IMR-90 (cell line): ENCODE measurements at regions not wholly inside any gene's neighbourhood (a gene's known extent, or its start where the extent isn't known, plus 50 kb on each side); places are given as distances from the start of the nearest gene placed in this dataset.

ENCODE experiments used
- ATAC-seq: fragments of 200-7000 bp; cut with Tn5 transposase; 2 replicates; pipeline ENCODE4 v1.9.1; 2020; ENCODE audit warnings: low read depth, mild to moderate bottlenecking, moderate library complexity
- BruUV-seq: library from RNA; stranded (reverse); fragments of 400-500 nt; replicated peaks from 2 replicates; lab custom pipeline; 2021; lab: Mats Ljungman, UMichigan
- CTCF ChIA-PET: fragments of 300-600 bp; formaldehyde crosslinking; extraction: SDS; loops from one replicate; lab custom pipeline; 2021; ENCODE audit warnings: antibody characterized with exemption; lab: Yijun Ruan, JAX
- POLR2A ChIA-PET: fragments of 300-600 bp; sonication (Branson Sonifier 250); formaldehyde crosslinking; loops from one replicate; lab custom pipeline; 2022; ENCODE audit warnings: antibody characterized with exemption; ENCODE audit not compliant: unreplicated experiment; lab: Charles Lee
- DNase-seq: peaks from one replicate; pipeline ENCODE4 v3.0.0; 2013
- H2AFZ ChIP-seq: replicated peaks from 2 replicates; pipeline ENCODE3; 2013; ENCODE audit warnings: low read length, mild to moderate bottlenecking; ENCODE audit not compliant: poor library complexity
- H2AK5ac ChIP-seq: 2 replicates; pipeline ENCODE4 v1.6.1; 2013; ENCODE audit warnings: low read depth, low read length, inconsistent platforms
- H2AK9ac ChIP-seq: replicated peaks from 2 replicates; pipeline ENCODE3; 2013; ENCODE audit warnings: mild to moderate bottlenecking, low read depth, low read length, moderate library complexity; ENCODE audit not compliant: poor library complexity
- H2BK120ac ChIP-seq: 2 replicates; pipeline ENCODE4 v1.6.1; 2013; ENCODE audit warnings: low read depth, low read length, inconsistent platforms
- H2BK15ac ChIP-seq: 3 replicates; pipeline ENCODE4 v1.6.1; 2013; ENCODE audit warnings: low read depth, low read length, inconsistent platforms
- H2BK20ac ChIP-seq: 2 replicates; pipeline ENCODE4 v1.6.1; 2013; ENCODE audit warnings: low read depth, mild to moderate bottlenecking, inconsistent platforms, low read length, moderate library complexity
- H2BK5ac ChIP-seq: 2 replicates; pipeline ENCODE4 v1.6.1; 2013; ENCODE audit warnings: mild to moderate bottlenecking, low read depth, low read length, inconsistent platforms; ENCODE audit not compliant: poor library complexity, severe bottlenecking
- H3K14ac ChIP-seq: replicated peaks from 2 replicates; pipeline ENCODE4 v1.6.1; 2013; ENCODE audit warnings: low read depth, low read length, inconsistent platforms
- H3K18ac ChIP-seq: 2 replicates; pipeline ENCODE4 v1.6.1; 2013; ENCODE audit warnings: low read depth, low read length, control low read depth
- H3K23ac ChIP-seq: 2 replicates; pipeline ENCODE4 v1.6.1; 2013; ENCODE audit warnings: low read depth, low read length, inconsistent platforms
- H3K27ac ChIP-seq: 2 replicates; pipeline ENCODE4 v1.5.1; 2013; ENCODE audit warnings: mild to moderate bottlenecking, control low read depth, low read length; ENCODE audit not compliant: insufficient read depth
- H3K27me3 ChIP-seq: 2 replicates; pipeline ENCODE4 v1.6.1; 2013; ENCODE audit warnings: low read length; ENCODE audit not compliant: control insufficient read depth, insufficient read depth
- H3K36me3 ChIP-seq: 2 replicates; pipeline ENCODE4 v1.6.1; 2013; ENCODE audit warnings: low read length, mixed read lengths; ENCODE audit not compliant: control insufficient read depth, insufficient read depth
- H3K4ac ChIP-seq: 2 replicates; pipeline ENCODE4 v1.6.1; 2013; ENCODE audit warnings: low read depth, low read length, inconsistent platforms
- H3K4me1 ChIP-seq: 2 replicates; pipeline ENCODE4 v1.6.1; 2013; ENCODE audit warnings: low read length, mixed read lengths; ENCODE audit not compliant: control insufficient read depth, insufficient read depth
- H3K4me2 ChIP-seq: 2 replicates; pipeline ENCODE4 v1.6.1; 2013; ENCODE audit warnings: low read depth, mild to moderate bottlenecking, control low read depth, low read length, moderate library complexity
- H3K4me3 ChIP-seq: 2 replicates; pipeline ENCODE4 v1.5.1; 2013; ENCODE audit warnings: low read depth, mild to moderate bottlenecking, control low read depth, low read length, moderate library complexity; ENCODE audit not compliant: insufficient read depth
- H3K56ac ChIP-seq: 2 replicates; pipeline ENCODE4 v1.6.1; 2013; ENCODE audit warnings: low read length, inconsistent platforms; ENCODE audit not compliant: insufficient read depth; ENCODE audit errors: extremely low read depth
- H3K79me1 ChIP-seq, 2 experiments: 2 replicates each; pipeline ENCODE4 v1.6.1; 2013; ENCODE audit warnings: low read length in 2 of 2, inconsistent platforms in 1 of 2, low read depth in 1 of 2
- H3K9ac ChIP-seq: 2 replicates; pipeline ENCODE4 v1.6.1; 2013; ENCODE audit warnings: low read depth, low read length, control low read depth
- H3K9me1 ChIP-seq: 2 replicates; pipeline ENCODE4 v1.6.1; 2013; ENCODE audit warnings: low read length, inconsistent platforms; ENCODE audit not compliant: insufficient read depth
- H3K9me3 ChIP-seq: 2 replicates; pipeline ENCODE4 v1.6.1; 2013; ENCODE audit warnings: low read length; ENCODE audit not compliant: control insufficient read depth, insufficient read depth
- H4K20me1 ChIP-seq: 2 replicates; pipeline ENCODE4 v1.6.1; 2013; ENCODE audit warnings: low read length, inconsistent platforms; ENCODE audit not compliant: insufficient read depth
- H4K5ac ChIP-seq: 2 replicates; pipeline ENCODE4 v1.6.1; 2013; ENCODE audit warnings: mild to moderate bottlenecking, low read depth, low read length, control low read depth
- H4K8ac ChIP-seq, 2 experiments: 2 replicates each; pipeline ENCODE4 v1.6.1; 2013; ENCODE audit warnings: low read depth in 2 of 2, low read length in 2 of 2, control low read depth in 1 of 2, inconsistent platforms in 1 of 2
- H4K91ac ChIP-seq: 2 replicates; pipeline ENCODE4 v1.6.1; 2013; ENCODE audit warnings: low read depth, low read length, inconsistent platforms; ENCODE audit not compliant: insufficient read depth
- CEBPB ChIP-seq: IDR thresholded peaks from 2 replicates; pipeline ENCODE4 v1.6.1; 2012; ENCODE audit warnings: low read depth, low read length, improper control_type of control experiment
- SMC3 ChIP-seq: fragments of 150-350 bp; IDR thresholded peaks from 2 replicates; pipeline ENCODE4 v1.6.1; 2016; ENCODE audit warnings: low read depth, mild to moderate bottlenecking, antibody characterized with exemption, low read length, moderate library complexity
- WGBS, 2 experiments: methylation state at CpG; one replicate each; pipeline versions ENCODE4 v1.1.5 to v1.1.7; 2013; ENCODE audit warnings: missing lambda C conversion rate in 2 of 2; ENCODE audit not compliant: insufficient read length in 1 of 2; ENCODE audit errors: extremely low coverage in 2 of 2; 5-methylcytosine and 5-hydroxymethylcytosine counted together
- dilution Hi-C: fragments of 300-500 bp; cut with HindIII; formaldehyde crosslinking; loops from one replicate; pipeline ENCODE4 v1.14.3; 2018; ENCODE audit warnings: low sequenced_read_pairs; ENCODE audit not compliant: unreplicated experiment
- in situ Hi-C: fragments of 300-500 bp; cut with MboI; formaldehyde crosslinking; loops from 3 replicates; pipeline ENCODE4 v1.14.3; 2019; ENCODE audit warnings: low sequenced_read_pairs, inconsistent platforms, mixed read lengths
- intact Hi-C: fragments of 100-400 bp; cut with micrococcal nuclease; formaldehyde crosslinking; loops from 2 replicates; pipeline ENCODE4 v1.10.0; 2022

DNA sequence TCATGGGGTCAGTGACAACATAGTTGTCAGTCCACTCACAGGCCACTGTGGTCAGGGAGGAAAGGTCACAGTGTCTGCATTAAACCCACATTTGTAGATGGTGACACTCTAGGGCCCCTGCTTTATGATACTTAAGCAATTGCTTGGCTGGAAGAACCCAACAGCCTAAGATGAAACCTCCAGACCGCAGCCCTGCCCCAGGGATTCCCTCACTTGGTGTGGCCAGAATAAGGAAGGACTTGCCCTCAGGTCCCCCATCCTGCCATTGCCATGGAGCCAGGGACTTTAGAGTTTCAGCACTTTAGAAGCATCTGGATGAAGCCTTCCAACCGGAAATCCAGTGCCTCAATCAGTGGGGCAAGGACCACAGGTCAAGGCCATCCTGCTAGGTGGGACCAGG lies 63.9 kb upstream of the LAPTM4A start:
- H3K36me3 ChIP-seq, result no peaks in the 10 kb centered on the region
- ChIA-PET POLR2A (interaction anchor here (0.6 kb wide), 1 partner anchor 193 kb away, joined by 3 read pairs; no protein-coding TSS in a partner anchor), CTCF (no interaction called here)
- H2AK9ac ChIP-seq, result no peak overlapping the region
- no peak overlapping the region for H3K18ac ChIP-seq
- H2BK5ac ChIP-seq, result no peak overlapping the region
- H2BK20ac ChIP-seq, result no peak overlapping the region
- in situ Hi-C loops, result no loop called here
- peaks cover 1% of the 10 kb centered on the region; the same call in 1 of the 2 replicates for H3K9me3 ChIP-seq
- H3K27me3 ChIP-seq, result no peaks in the 10 kb centered on the region
- H4K20me1 ChIP-seq, result no peaks in the 10 kb centered on the region
- ATAC-seq (no peak), DNase-seq (no peak)
- intact Hi-C loops, result no loop called here
- no peak overlapping the region for H3K4ac ChIP-seq
- no TSS peak for BruUV-seq
- 80% methylated on average over 2 of the region's 2 CpGs; no CpG with 5 or more reads in 1 of the 2 experiments for WGBS, 2 experiments
- H4K5ac ChIP-seq, result no peak overlapping the region
- H3K79me1 ChIP-seq, result no peaks in the 10 kb centered on the region
- H2BK120ac ChIP-seq, result no peak overlapping the region
- H3K23ac ChIP-seq, result no peak overlapping the region
- dilution Hi-C loops, result no loop called here
- H3K4me1 ChIP-seq, result no peaks in the 10 kb centered on the region
- H3K4me3 ChIP-seq, result no peak overlapping the region
- H2AK5ac ChIP-seq, result no peak overlapping the region
- no peak overlapping the region for H3K56ac ChIP-seq
- no peak overlapping the region for H2AFZ ChIP-seq
- no peak overlapping the region for H4K91ac ChIP-seq
- no peak overlapping the region for H3K4me2 ChIP-seq
- H2BK15ac ChIP-seq, result no peak overlapping the region
- no peak overlapping the region for H3K27ac ChIP-seq
- no peak overlapping the region for H4K8ac ChIP-seq
- H3K9me1 ChIP-seq, result no peaks in the 10 kb centered on the region
- TF ChIP-seq CEBPB, result no peak
- no peak for TF ChIP-seq SMC3
- no peak overlapping the region for H3K9ac ChIP-seq
- no peak overlapping the region for H3K14ac ChIP-seq
